AG08395 (cell line): ENCODE measurements at regions not wholly inside any gene's neighbourhood (a gene's known extent, or its start where the extent isn't known, plus 50 kb on each side); places are given as distances from the start of the nearest gene placed in this dataset.
"Not testable (repeated sequence)": the region's sequence is repeated elsewhere in the genome, so short reads cannot be mapped to it uniquely, and the experiment has no call there.

Experiments used
- DNase-seq: peaks from one replicate; pipeline ENCODE4 v3.0.0; 2012; ENCODE audit warnings: mixed read lengths, low spot score

- not testable (repeated sequence) for DNase-seq
Measured at GRCh38 chr21:10367586-10367985, 153.8 kb upstream of the TPTE start.

DNA sequence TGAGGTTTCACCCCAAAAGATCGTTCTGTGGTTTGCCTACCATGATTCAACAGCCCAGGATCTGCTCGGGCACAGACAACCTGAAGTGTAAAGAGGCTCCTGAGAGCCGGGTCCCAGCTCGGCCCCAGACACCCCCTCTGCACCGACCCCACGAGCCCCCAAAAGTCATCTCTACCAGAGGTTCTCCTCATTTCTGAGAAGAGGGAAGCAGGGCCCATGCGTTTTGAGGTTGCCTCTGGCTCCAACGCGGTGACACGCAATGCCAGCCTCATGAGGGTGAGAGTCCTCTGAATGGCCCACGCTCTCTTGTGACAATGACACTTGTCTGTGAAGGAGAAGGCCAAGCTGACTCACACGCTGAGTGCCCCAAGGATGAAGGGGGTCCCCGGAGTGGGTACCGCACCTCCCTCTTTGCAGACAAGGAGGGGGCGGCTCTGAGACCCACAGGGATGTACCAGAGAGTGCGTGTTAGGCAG lies 153.0 kb upstream of the TPTE start:
- DNase-seq, result not testable (repeated sequence)

- not testable (repeated sequence) for DNase-seq
Measured at GRCh38 chr21:10369289-10369688, 152.1 kb upstream of the TPTE start.

GRCh38 chr21:10377758-10378157 lies 143.6 kb upstream of the TPTE start:
- DNase-seq, result not testable (repeated sequence)

DNA sequence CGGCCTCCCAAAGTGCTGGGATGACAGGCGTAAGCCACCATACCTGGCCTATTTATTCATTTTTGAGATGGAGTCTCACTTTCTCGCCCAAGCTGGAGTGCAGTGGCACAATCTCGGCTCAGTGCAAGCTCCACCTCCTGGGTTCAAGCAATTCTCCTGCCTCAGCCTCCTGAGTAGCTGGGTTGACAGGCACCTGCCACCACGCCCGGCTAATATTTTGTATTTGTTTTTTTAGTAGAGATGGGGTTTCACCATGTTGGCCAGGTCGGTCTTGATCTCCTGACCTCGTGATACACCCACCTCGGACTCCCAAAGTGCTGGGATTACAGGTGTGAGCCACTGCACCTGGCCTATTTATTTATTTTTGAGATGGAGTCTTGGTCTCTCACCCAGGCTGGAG lies 141.6 kb upstream of the TPTE start:
- not testable (repeated sequence) for DNase-seq

DNA sequence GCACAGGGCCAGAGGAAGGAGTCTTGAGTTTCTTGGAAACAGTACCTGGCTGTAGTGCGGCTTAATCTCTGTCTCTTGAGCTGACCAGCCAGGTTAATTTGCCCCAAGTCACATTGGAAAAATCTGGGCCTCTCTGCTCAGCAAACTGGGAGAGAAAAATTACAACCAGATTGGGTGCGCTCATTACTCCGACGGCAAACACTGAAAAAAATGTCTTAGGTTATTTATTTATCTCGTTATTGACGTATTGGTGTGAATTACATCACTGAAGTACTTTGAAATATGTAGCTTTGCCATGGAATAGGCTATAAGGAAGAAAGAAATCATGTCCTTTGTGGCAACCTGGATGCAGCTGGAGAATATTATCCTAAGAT lies 139.7 kb upstream of the TPTE start:
- DNase-seq, result not testable (repeated sequence)

DNA sequence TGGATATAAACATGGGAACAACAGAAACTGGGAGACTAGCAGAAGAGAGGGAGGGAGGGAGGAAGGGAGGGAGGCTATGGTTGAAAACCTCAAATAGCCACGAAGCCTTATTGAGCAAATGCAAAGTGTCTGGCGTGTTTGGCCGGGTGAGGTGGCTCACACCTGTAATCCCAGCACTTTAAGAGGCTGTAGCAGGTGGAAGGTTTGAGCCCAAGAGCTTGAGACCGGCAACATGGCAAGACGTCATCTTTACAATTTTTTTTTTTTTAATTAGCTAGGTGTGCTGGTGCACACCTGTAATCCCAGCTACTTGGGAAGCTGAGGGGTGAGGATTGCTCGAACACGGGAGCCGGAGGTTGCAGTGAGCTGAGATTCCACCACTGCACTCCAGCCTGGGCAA lies 139.2 kb upstream of the TPTE start:
- DNase-seq, result not testable (repeated sequence)

- not testable (repeated sequence) for DNase-seq
Measured at GRCh38 chr21:10382580-10382979, 138.8 kb upstream of the TPTE start.

DNA sequence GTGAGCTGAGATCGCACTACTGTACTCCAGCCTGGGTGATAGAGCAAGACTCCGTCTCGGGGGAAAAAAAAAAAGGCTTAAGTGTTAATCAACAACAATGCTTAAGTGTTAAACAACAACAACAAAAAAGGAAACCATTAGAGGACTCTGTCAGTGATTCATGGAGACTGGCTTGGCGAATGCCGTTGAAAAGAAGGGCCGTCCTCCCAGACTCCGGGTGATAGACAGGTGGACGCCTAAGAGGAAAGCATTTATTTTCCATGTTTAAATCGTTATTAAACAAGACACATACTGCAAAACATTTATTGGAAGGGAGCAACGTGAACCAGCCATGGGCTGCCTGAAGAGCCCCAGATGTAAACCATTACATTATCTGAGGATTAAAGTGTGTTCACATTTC lies 137.8 kb upstream of the TPTE start:
- not testable (repeated sequence) for DNase-seq

GRCh38 chr21:10384304-10384861 lies 137.0 kb upstream of the TPTE start:
- DNase-seq, result not testable (repeated sequence)

DNA sequence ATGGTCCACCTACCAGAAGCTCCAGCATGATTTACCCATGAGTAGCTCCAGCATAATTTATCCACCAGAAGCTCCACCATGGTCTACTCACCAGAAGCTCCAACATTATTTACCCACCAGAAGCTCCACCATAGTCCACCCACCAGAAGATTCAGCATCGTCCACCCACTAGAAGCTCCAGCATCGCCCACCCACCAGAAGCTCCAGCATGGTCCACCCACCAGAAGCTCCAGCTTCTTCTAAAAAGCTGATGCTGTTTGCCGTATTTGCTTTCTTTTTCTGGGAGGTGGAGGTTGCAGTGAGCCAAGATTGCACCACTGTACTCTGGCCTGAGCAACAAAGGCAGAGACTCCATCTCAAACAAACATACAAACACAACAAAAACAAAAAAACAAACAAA lies 136.2 kb upstream of the TPTE start:
- not testable (repeated sequence) for DNase-seq

- DNase-seq, result not testable (repeated sequence)
Measured at GRCh38 chr21:10385898-10386527, 135.4 kb upstream of the TPTE start.

GRCh38 chr21:10387692-10388450 lies 133.5 kb upstream of the TPTE start:
- not testable (repeated sequence) for DNase-seq

DNA sequence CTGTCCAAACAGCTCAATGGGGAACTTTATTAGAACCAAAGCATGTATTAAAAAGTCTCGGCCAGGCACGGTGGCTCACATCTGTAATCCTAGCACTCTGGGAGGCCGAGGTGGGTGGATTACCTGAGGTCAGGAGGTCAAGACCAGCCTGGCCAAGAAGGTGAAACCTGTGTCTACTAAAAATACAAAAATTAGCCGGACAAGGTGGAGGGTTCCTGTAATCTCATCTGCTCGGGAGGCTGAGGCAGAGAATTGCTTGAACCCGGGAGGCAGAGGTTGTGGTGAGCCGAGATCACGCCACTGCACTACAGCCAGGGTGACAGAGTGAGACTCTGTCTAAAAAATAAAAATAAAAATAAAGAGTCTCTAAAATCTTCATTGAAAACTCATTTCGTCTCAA lies 132.8 kb upstream of the TPTE start:
- DNase-seq, result not testable (repeated sequence)

DNA sequence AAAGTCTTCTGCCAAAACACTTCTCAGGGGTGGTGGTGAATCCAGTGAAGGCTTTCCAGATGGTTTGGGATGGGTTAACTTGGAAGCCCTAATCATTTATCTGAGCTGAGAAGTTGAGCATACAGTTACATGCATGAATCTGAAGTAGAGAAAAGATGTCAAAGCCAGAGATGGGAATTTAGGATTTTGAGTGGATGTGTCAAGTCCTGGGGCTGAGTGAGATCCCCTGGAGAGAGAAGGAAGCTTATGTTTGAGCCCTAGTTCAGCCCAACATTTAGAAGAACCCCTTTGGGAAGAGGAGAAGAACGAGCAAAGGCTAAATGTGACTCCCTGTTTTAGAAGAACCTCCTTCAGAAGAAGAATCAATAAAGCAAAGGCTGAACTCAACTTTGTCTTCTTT lies 129.1 kb upstream of the TPTE start:
- DNase-seq, result not testable (repeated sequence)

- DNase-seq, result not testable (repeated sequence)
Measured at GRCh38 chr21:10395963-10396362, 125.4 kb upstream of the TPTE start.

DNA sequence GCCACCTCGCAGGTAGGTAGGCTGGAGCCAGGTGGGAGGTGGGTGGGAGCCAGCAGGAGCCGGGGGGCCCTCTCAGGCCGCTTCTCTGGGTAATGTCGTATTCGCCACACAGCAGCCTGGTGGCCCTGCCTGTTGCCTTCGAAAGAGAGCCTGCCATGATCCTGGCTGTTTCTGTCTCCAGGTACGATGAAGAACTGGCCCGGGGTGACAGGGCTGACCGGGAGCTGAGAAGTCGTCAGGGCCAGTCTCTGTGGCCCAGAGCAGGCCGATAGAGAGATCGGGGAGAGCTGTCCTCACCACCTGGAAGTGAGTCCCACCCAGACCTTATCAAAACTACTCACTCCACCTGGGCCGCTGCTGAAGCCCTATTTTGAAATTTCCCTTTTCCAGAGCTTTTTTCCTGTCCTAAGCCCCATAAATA lies 123.9 kb upstream of the TPTE start:
- DNase-seq, result not testable (repeated sequence)

DNA sequence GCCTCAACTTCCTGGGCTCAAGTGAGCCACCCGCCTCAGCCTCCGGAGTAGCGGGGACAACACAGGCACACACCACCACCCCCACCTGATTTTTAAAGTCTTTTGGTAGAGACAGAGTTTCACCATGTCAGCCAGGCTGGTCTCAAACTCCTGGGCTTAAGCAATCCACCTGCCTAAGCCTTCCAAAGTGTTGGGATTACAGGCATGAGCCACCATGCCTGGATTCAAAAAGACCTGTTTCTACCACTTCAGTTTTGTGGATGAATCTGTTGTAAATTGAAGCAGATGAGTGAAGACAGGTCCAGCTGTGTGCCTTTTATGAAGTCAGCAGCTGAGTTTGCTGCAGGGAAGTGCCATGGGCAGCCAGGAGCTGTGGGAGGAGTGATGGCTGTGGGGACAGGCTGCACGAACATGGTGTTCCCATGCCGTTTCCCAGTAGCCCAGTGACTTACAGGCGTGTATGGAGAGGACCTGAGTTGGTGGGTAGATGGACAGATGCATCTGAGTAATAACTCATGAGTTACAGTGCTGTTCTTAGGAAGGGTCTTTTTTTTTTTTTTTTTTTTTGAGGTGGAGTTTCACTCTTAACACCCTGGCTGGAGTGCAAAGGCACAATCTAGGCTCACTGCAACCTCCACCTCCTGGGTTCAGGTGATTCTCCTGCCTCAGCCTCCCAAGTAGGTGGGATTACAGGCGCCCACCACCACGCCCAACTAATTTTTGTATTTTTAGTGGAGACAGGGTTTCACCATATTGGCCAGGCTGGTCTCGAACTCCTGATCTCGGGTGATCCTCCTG lies 122.5 kb upstream of the TPTE start:
- not testable (repeated sequence) for DNase-seq

DNA sequence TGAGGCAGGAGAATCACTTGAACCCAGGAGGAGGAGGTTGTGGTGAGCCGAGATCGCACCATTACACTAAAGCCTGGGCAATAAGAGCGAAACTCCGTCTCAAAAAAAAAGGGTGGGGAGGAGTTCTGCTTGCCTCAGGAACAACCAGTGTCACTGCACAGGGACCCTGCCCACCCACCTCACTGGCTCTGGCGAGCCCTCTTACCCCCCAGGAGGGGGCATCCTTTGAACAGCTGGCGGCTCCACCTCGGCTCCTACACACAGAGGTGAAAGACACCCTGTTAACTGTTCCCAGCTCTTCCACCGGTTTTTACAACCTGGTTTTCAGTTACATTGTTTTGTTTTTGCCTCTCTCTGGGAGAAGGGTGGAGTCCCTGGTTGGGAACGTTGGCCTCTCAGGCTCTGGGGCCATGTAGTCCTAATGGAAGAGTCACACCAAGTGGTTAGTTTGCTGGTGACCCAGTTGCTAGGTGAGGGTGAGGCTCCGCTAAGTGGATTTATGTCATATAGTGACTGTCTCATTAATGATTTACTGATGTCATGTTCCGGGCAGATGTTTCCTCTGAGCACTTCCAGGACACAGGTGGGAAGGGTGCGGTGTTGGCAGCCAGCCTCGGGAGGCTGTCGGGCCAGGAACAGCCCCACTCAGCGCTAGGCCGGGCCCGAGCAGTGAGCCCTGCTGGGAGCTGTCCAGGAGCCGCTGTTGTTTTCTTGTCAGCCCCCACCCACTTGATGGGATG lies 120.6 kb upstream of the TPTE start:
- not testable (repeated sequence) for DNase-seq

DNA sequence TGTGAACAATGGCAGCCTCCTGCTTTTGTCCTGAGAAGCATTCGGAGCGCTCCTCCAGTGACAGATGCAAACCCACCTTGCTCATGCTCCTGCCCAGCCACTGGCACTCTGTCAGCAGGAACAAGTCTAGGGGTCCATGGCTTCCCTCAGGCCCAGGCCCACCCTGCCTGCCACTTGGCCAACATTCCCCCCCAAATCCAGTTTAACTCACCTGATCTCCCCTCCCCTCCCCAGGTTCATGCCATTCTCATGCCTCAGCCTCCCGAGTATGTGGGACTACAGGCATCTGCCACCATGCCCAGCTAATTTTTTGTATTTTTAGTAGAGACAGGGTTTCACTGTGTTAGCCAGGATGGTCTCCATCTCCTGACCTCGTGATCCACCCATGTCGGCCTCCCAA lies 118.9 kb upstream of the TPTE start:
- DNase-seq, result not testable (repeated sequence)

GRCh38 chr21:10405331-10405730 lies 116.1 kb upstream of the TPTE start:
- not testable (repeated sequence) for DNase-seq
